PC-3 (cell line): ENCODE measurements at regions not wholly inside any gene's neighbourhood (a gene's known extent, or its start where the extent isn't known, plus 50 kb on each side); places are given as distances from the start of the nearest gene placed in this dataset.

Source experiments
- ATAC-seq: fragments of 200-7000 bp; cut with Tn5 transposase; 2 replicates; pipeline ENCODE4 v1.9.1; 2020; ENCODE audit warnings: mild to moderate bottlenecking, moderate library complexity
- BruUV-seq: library from RNA; stranded (reverse); fragments of 400-500 nt; replicated peaks from 2 replicates; lab custom pipeline; 2021; lab: Mats Ljungman, UMichigan
- CTCF ChIA-PET: fragments of 300-600 bp; sonication (Branson Sonifier 250); formaldehyde crosslinking; loops from one replicate; lab custom pipeline; 2022; ENCODE audit warnings: antibody characterized with exemption; lab: Charles Lee
- POLR2A ChIA-PET: fragments of 300-600 bp; sonication (Branson Sonifier 250); formaldehyde crosslinking; loops from one replicate; lab custom pipeline; 2022; ENCODE audit warnings: antibody characterized with exemption; ENCODE audit not compliant: unreplicated experiment; lab: Charles Lee
- DNase-seq: peaks from one replicate; pipeline ENCODE4 v3.0.0-alpha.2; 2015
- H2AFZ ChIP-seq: fragments of 300-600 bp; sonication (generic); 2 replicates; pipeline ENCODE4 v1.6.0; 2016; ENCODE audit warnings: antibody characterized with exemption, low read length
- H3F3A ChIP-seq: fragments of 300-600 bp; sonication (generic); one replicate; pipeline ENCODE4 v1.6.0; 2017; ENCODE audit warnings: antibody characterized with exemption, low read length, control low read depth, mild to moderate bottlenecking; ENCODE audit not compliant: unreplicated experiment
- H3K27ac ChIP-seq: fragments of 300-600 bp; sonication (generic); 2 replicates; pipeline ENCODE4 v1.5.1; 2016; ENCODE audit warnings: mild to moderate bottlenecking, low read length
- H3K27me3 ChIP-seq: fragments of 300-600 bp; sonication (generic); 2 replicates; pipeline ENCODE4 v1.6.1; 2016; ENCODE audit warnings: low read length, mixed read lengths
- H3K36me3 ChIP-seq: fragments of 300-600 bp; sonication (generic); 2 replicates; pipeline ENCODE4 v1.6.1; 2016; ENCODE audit warnings: low read depth, mixed run types, low read length, mixed read lengths
- H3K4me1 ChIP-seq: fragments of 300-600 bp; sonication (generic); 2 replicates; pipeline ENCODE4 v1.5.1; 2016; ENCODE audit warnings: low read length; ENCODE audit not compliant: insufficient read depth
- H3K4me2 ChIP-seq: fragments of 300-600 bp; sonication (generic); 2 replicates; pipeline ENCODE4 v1.6.0; 2016; ENCODE audit warnings: low read length
- H3K4me3 ChIP-seq: fragments of 300-600 bp; sonication (generic); 2 replicates; pipeline ENCODE4 v1.5.1; 2016; ENCODE audit warnings: mild to moderate bottlenecking, low read length, mixed read lengths
- H3K79me2 ChIP-seq: fragments of 300-600 bp; sonication (generic); 2 replicates; pipeline ENCODE4 v1.6.1; 2017; ENCODE audit warnings: low read length, mixed read lengths
- H3K9ac ChIP-seq: fragments of 300-600 bp; sonication (generic); 2 replicates; pipeline ENCODE4 v1.6.0; 2016; ENCODE audit warnings: mild to moderate bottlenecking, low read length
- H3K9me2 ChIP-seq: fragments of 300-600 bp; sonication (generic); replicated peaks from 2 replicates; pipeline ENCODE4 v1.6.1; 2016; ENCODE audit warnings: mixed run types, low read length, mixed read lengths
- H3K9me3 ChIP-seq: fragments of 300-600 bp; sonication (generic); 2 replicates; pipeline ENCODE4 v1.6.1; 2016; ENCODE audit warnings: low read length, mixed read lengths
- H4K20me1 ChIP-seq: fragments of 300-600 bp; sonication (generic); 2 replicates; pipeline ENCODE4 v1.6.1; 2016; ENCODE audit warnings: low read length, mixed read lengths
- EZH2 ChIP-seq: fragments of 300-600 bp; sonication (generic); IDR thresholded peaks from one replicate; pipeline ENCODE4 v1.6.1; 2017; ENCODE audit warnings: antibody characterized with exemption, mild to moderate bottlenecking, low read length; ENCODE audit not compliant: unreplicated experiment
- EZH2phosphoT487 ChIP-seq: fragments of 300-600 bp; sonication (generic); IDR thresholded peaks from 2 replicates; pipeline ENCODE4 v1.6.1; 2018; ENCODE audit warnings: mild to moderate bottlenecking, antibody characterized with exemption, low read length, borderline replicate concordance
- intact Hi-C: fragments of 100-400 bp; cut with micrococcal nuclease; formaldehyde crosslinking; loops from 2 replicates; pipeline ENCODE4 v1.9.0; 2023
- TF ChIP-seq, protein P1 (sequence below): fragments of 300-600 bp; sonication (generic); conservative IDR thresholded peaks from 2 replicates; pipeline ENCODE4 v1.5.1; 2017; ENCODE audit warnings: antibody characterized with exemption, low read depth, mild to moderate bottlenecking, low read length

DNA sequence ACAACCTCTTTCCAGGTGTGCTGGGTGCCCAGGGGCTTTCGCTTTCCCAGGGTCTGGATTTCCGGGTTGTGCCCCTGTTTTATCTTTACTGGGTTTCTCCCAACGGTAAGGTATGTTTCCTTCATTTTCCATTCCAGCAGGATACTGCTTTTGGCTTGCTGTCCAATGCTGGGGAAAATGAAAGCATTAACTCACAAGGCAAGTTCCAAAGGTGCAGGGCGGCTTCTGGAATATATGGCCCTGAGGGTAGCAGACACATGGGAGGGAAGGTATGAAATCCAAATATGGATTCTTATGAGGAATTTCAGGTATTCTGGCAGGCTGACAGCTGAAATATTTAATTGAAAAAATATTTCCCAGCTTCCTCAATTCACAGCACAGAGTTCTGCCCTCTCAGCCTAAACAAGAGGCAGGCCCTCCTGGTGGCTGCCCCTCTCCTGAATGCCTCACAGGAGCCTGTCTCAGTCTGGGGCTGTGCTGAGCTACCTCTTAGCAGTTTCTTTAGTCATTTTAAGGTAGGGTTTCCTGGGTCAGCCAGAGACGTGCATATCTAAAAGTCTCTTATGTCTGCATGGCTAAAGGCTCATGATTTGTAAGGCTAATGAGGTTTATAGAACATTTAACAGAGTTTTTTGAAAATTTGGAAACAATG is 318.6 kb upstream of the B3GAT1 start:
- ChIA-PET POLR2A (no interaction called here), CTCF (no interaction called here)
- H3K36me3 ChIP-seq, result no peaks in the 10 kb centered on the region
- TF ChIP-seq, protein P1, sequence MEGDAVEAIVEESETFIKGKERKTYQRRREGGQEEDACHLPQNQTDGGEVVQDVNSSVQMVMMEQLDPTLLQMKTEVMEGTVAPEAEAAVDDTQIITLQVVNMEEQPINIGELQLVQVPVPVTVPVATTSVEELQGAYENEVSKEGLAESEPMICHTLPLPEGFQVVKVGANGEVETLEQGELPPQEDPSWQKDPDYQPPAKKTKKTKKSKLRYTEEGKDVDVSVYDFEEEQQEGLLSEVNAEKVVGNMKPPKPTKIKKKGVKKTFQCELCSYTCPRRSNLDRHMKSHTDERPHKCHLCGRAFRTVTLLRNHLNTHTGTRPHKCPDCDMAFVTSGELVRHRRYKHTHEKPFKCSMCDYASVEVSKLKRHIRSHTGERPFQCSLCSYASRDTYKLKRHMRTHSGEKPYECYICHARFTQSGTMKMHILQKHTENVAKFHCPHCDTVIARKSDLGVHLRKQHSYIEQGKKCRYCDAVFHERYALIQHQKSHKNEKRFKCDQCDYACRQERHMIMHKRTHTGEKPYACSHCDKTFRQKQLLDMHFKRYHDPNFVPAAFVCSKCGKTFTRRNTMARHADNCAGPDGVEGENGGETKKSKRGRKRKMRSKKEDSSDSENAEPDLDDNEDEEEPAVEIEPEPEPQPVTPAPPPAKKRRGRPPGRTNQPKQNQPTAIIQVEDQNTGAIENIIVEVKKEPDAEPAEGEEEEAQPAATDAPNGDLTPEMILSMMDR, result no peak
- TF ChIP-seq EZH2, result no peak
- TF ChIP-seq EZH2phosphoT487, result no peak
- no peak overlapping the region for H3K27ac ChIP-seq
- H3K4me3 ChIP-seq, result no peak overlapping the region
- no peak overlapping the region for H3K9ac ChIP-seq
- H3K79me2 ChIP-seq, result no peaks in the 10 kb centered on the region
- no peaks in the 10 kb centered on the region for H3K9me2 ChIP-seq
- DNase-seq (no peak), ATAC-seq (no peak)
- H3K9me3 ChIP-seq, result 0 out of 2 replicates have a peak, but pooled peaks cover 6% of the 10 kb centered on the region
- no peaks in the 10 kb centered on the region for H4K20me1 ChIP-seq
- H2AFZ ChIP-seq, result no peak overlapping the region
- H3K27me3 ChIP-seq, result peaks cover 31% of the 10 kb centered on the region
- H3F3A ChIP-seq, result no peaks in the 10 kb centered on the region
- intact Hi-C loops, result no loop called here
- no peak overlapping the region for H3K4me2 ChIP-seq
- no TSS peak for BruUV-seq
- H3K4me1 ChIP-seq, result no peaks in the 10 kb centered on the region

DNA sequence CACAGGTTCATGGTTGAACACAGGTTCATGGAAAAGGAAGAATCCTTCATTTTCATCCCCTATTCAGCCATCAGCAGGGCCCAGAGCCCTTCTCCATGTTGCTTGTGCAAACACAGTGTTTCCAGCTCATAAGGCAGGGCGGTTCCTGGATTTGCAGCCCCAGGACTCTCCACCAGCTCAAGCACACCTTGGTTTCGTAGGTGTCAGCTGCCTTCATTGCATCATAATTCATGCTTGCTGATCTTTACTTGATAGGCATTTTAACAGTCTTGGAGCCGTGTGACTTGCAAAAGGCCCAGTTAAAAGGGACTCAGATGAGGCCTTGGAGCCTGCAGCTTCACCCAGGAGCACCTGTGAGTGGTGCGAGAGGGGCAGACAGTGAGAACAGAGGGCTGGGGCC is 318.1 kb upstream of the B3GAT1 start:
- POLR2A ChIA-PET, result no interaction called here
- Histone ChIP-seq H3K9me3 (0 out of 2 replicates have a peak, but pooled peaks cover 6% of the 10 kb centered on the region), H3K36me3 (no peaks in the 10 kb centered on the region), H3K4me3 (no peak overlapping the region), H3K27me3 (peaks cover 31% of the 10 kb centered on the region), H3K9ac (no peak overlapping the region), H3K4me2 (no peak overlapping the region), H3F3A (no peaks in the 10 kb centered on the region), H4K20me1 (no peaks in the 10 kb centered on the region), H3K27ac (no peak overlapping the region), H3K9me2 (no peaks in the 10 kb centered on the region), H3K4me1 (no peaks in the 10 kb centered on the region), H2AFZ (no peak overlapping the region), H3K79me2 (no peaks in the 10 kb centered on the region)
- BruUV-seq, result no TSS peak
- no peak for DNase-seq
- CTCF ChIA-PET, result no interaction called here
- intact Hi-C loops, result no loop called here
- ATAC-seq, result no peak
- TF ChIP-seq, protein P1, result no peak
- TF ChIP-seq EZH2 (no peak), EZH2phosphoT487 (no peak)

DNA sequence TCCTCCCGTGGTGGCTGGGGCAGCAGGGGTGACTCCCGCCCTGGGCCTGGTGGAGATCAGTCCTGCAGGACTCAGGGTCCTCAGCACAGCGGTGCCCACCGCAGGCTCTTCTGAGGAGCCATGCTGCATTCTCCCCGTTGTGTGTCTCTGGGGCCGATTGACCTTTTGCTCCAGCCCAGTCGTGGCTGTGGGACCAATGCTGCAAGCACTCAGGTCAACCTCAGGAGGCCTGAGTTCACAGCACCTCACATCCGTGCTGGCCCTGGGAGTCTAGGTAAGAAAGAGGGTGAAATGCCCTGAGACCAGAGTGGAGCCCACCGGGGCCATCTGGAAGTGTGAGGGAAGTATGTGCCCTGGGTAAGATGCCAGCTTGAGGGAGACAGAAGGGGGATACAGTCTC is 316.1 kb upstream of the B3GAT1 start:
- intact Hi-C loops, result no loop called here
- H3K9ac ChIP-seq, result no peak overlapping the region
- TF ChIP-seq EZH2, result no peak
- peaks cover 31% of the 10 kb centered on the region for H3K27me3 ChIP-seq
- H3K9me3 ChIP-seq, result 0 out of 2 replicates have a peak, but pooled peaks cover 6% of the 10 kb centered on the region
- BruUV-seq, result no TSS peak
- DNase-seq (no peak), ATAC-seq (no peak)
- H3K4me2 ChIP-seq, result no peak overlapping the region
- no peaks in the 10 kb centered on the region for H3F3A ChIP-seq
- no peaks in the 10 kb centered on the region for H3K79me2 ChIP-seq
- ChIA-PET CTCF (no interaction called here), POLR2A (no interaction called here)
- H3K9me2 ChIP-seq, result no peaks in the 10 kb centered on the region
- no peak overlapping the region for H3K4me3 ChIP-seq
- H3K4me1 ChIP-seq, result no peaks in the 10 kb centered on the region
- no peaks in the 10 kb centered on the region for H4K20me1 ChIP-seq
- no peak overlapping the region for H2AFZ ChIP-seq
- H3K27ac ChIP-seq, result no peak overlapping the region
- no peaks in the 10 kb centered on the region for H3K36me3 ChIP-seq
